Activated CD4-positive, alpha-beta T cell treated with anti-CD3 and anti-CD28 coated beads, Interleukin-2, amount 50 U/mL, for 16 hours (primary cell): ENCODE measurements at regions not wholly inside any gene's neighbourhood (a gene's known extent, or its start where the extent isn't known, plus 50 kb on each side); places are given as distances from the start of the nearest gene placed in this dataset.
"Not testable (repeated sequence)": the region's sequence is repeated elsewhere in the genome, so short reads cannot be mapped to it uniquely, and the experiment has no call there.

Source experiments
- DNase-seq: peaks from one replicate; pipeline ENCODE4 v3.0.0-alpha.2; 2020

GRCh38 chr7:106447318-106447847 lies 162.6 kb upstream of the NAMPT start:
- no peak for DNase-seq

GRCh38 chr7:106445366-106445765 lies 160.6 kb upstream of the NAMPT start:
- not testable (repeated sequence) for DNase-seq

- DNase-seq: no peak
These were observed 159.4 kb upstream of the NAMPT start for GRCh38 chr7:106444068-106444655.

GRCh38 chr7:106443156-106443555 lies 158.4 kb upstream of the NAMPT start:
- DNase-seq: no peak

- no peak for DNase-seq
These were observed 157.7 kb upstream of the NAMPT start for GRCh38 chr7:106442476-106442875.

GRCh38 chr7:106441343-106441742 lies 156.6 kb upstream of the NAMPT start:
- not testable (repeated sequence) for DNase-seq

GRCh38 chr7:106436933-106437332 lies 152.2 kb upstream of the NAMPT start:
- not testable (repeated sequence) for DNase-seq

GRCh38 chr7:106433377-106433776 lies 148.6 kb upstream of the NAMPT start:
- no peak for DNase-seq

GRCh38 chr7:106430535-106431455 lies 146.0 kb upstream of the NAMPT start:
- no peak for DNase-seq

- DNase-seq: no peak
These were observed 145.3 kb upstream of the NAMPT start for GRCh38 chr7:106430103-106430502.

- DNase-seq: no peak
These were observed 142.0 kb upstream of the NAMPT start for GRCh38 chr7:106426803-106427202.

GRCh38 chr7:106425017-106425719 lies 140.4 kb upstream of the NAMPT start:
- peak; percentile 92 for DNase-seq

GRCh38 chr7:106424476-106425016 lies 139.8 kb upstream of the NAMPT start:
- no peak for DNase-seq

GRCh38 chr7:106423821-106424475 lies 139.2 kb upstream of the NAMPT start:
- no peak for DNase-seq

- no peak for DNase-seq
These were observed 138.3 kb upstream of the NAMPT start for GRCh38 chr7:106423111-106423510.

- peak; percentile 57 for DNase-seq
These were observed 136.5 kb upstream of the NAMPT start for GRCh38 chr7:106421181-106421762.

- no peak for DNase-seq
These were observed 136.0 kb upstream of the NAMPT start for GRCh38 chr7:106420736-106421135.

GRCh38 chr7:106420210-106420609 lies 135.4 kb upstream of the NAMPT start:
- DNase-seq: no peak

GRCh38 chr7:106419455-106420182 lies 134.8 kb upstream of the NAMPT start:
- peak; percentile 68 for DNase-seq

- no peak for DNase-seq
These were observed 133.7 kb upstream of the NAMPT start for GRCh38 chr7:106418526-106418925.

- DNase-seq: peak; percentile 52
These were observed 133.3 kb upstream of the NAMPT start for GRCh38 chr7:106418094-106418493.
